ENCODE measurements at regions not wholly inside any gene's neighbourhood (a gene's known extent, or its start where the extent isn't known, plus 50 kb on each side); places are given as distances from the start of the nearest gene placed in this dataset.

- TF ChIP-seq POLR2AphosphoS5 (IDR thresholded peaks at IDR 0.05; ENCODE audit: low read depth, low read length) (no peak), TAF1 (IDR thresholded peaks at IDR 0.05; ENCODE audit: borderline replicate concordance, low read depth, low read length) (no peak), POLR2A (IDR thresholded peaks at IDR 0.05; ENCODE audit: low read depth, low read length) (no peak)
Observed at GRCh38 chr5:145292278-145292677, 542.9 kb downstream of the PRELID2 start.
